K562 (cell line): ENCODE measurements at regions not wholly inside any gene's neighbourhood (a gene's known extent, or its start where the extent isn't known, plus 50 kb on each side); places are given as distances from the start of the nearest gene placed in this dataset.

ENCODE experiments used
- ATAC-seq: fragments of 200-7000 bp; cut with Tn5 transposase; 3 replicates; pipeline ENCODE4 v1.9.1; 2020; ENCODE audit warnings: moderate library complexity
- BruUV-seq: library from RNA; stranded (reverse); fragments of 400-500 nt; replicated peaks from 2 replicates; lab custom pipeline; 2021; lab: Mats Ljungman, UMichigan
- CTCF ChIA-PET: fragments of 300-600 bp; formaldehyde crosslinking; extraction: SDS; loops from one replicate; lab custom pipeline; 2021; ENCODE audit warnings: low intra/inter-chr PET ratio; lab: Yijun Ruan, JAX
- POLR2A ChIA-PET: fragments of 300-600, 350-650 bp; sonication (Branson Sonifier 250); formaldehyde crosslinking; extraction: SDS; loops from one replicate; lab custom pipeline; 2021; ENCODE audit warnings: antibody characterized with exemption, inconsistent platforms; lab: Yijun Ruan, JAX
- DNase-seq, 4 experiments: peaks; one replicate each; pipeline versions ENCODE4 v3.0.0 to v3.0.0-alpha.2; 2011 to 2018; ENCODE audit warnings: low spot score in 3 of 4, mixed read lengths in 3 of 4; ENCODE audit errors: extremely low read depth in 1 of 4
- FAIRE-seq: peaks from 2 replicates; lab custom pipeline; 2011; peaks lifted over from hg19 to GRCh38; lab: Jason Lieb, UNC
- H2AFZ ChIP-seq: 2 replicates; pipeline ENCODE4 v1.6.0; 2011; ENCODE audit warnings: low read depth, low read length, control low read depth, inconsistent platforms
- H3K27ac ChIP-seq: fragments of 200-600 bp; 3 replicates; pipeline ENCODE4 v1.8.0; 2011; ENCODE audit warnings: low read depth, mild to moderate bottlenecking, control low read depth, inconsistent platforms, low read length, moderate library complexity, mixed read lengths; ENCODE audit errors: extremely low read depth
- H3K27me3 ChIP-seq, 2 experiments: fragments of 300-600 bp in 1 of 2; 2 replicates in 1 of 2; 3 replicates in 1 of 2; pipeline versions ENCODE4 v1.6.0 to v1.8.0; 2011; ENCODE audit warnings: inconsistent platforms in 2 of 2, low read length in 2 of 2, mild to moderate bottlenecking in 1 of 2, mixed read lengths in 1 of 2, moderate library complexity in 1 of 2; ENCODE audit not compliant: control insufficient read depth in 2 of 2, insufficient read depth in 2 of 2
- H3K36me3 ChIP-seq: fragments of 300-600 bp; 3 replicates; pipeline ENCODE4 v1.8.0; 2011; ENCODE audit warnings: mild to moderate bottlenecking, low read length, inconsistent platforms; ENCODE audit not compliant: control insufficient read depth, insufficient read depth
- H3K4me1 ChIP-seq, 2 experiments: fragments of 200-600 bp in 1 of 2; replicated peaks in 1 of 2; 2 replicates in 1 of 2; 3 replicates in 1 of 2; pipeline versions ENCODE4 v1.5.1 to v1.8.0; 2011; ENCODE audit warnings: inconsistent platforms in 2 of 2, low read length in 2 of 2, mild to moderate bottlenecking in 1 of 2, mixed read lengths in 1 of 2, moderate library complexity in 1 of 2; ENCODE audit not compliant: control insufficient read depth in 2 of 2, insufficient read depth in 2 of 2
- H3K4me2 ChIP-seq: 2 replicates; pipeline ENCODE4 v1.6.1; 2011; ENCODE audit warnings: low read length, control low read depth, inconsistent platforms, mixed read lengths; ENCODE audit not compliant: insufficient read depth
- H3K4me3 ChIP-seq: fragments of 200-600 bp; sonication (generic), shearing (Covaris generic); 2 replicates; pipeline ENCODE4 v1.5.1; 2016; ENCODE audit warnings: control low read depth, inconsistent platforms
- H3K79me2 ChIP-seq: fragments of 200-600 bp; 3 replicates; pipeline ENCODE4 v1.8.0; 2011; ENCODE audit warnings: low read length, inconsistent platforms; ENCODE audit not compliant: control insufficient read depth, insufficient read depth
- H3K9ac ChIP-seq, 2 experiments: 2 replicates each; pipeline versions ENCODE4 v1.6.0 to v1.6.1; 2011; ENCODE audit warnings: low read depth in 2 of 2, low read length in 2 of 2, control low read depth in 1 of 2, inconsistent platforms in 1 of 2, mild to moderate bottlenecking in 1 of 2, mixed read lengths in 1 of 2; ENCODE audit not compliant: insufficient read depth in 1 of 2
- H3K9me1 ChIP-seq: one replicate; pipeline ENCODE4 v1.6.0; 2011; ENCODE audit warnings: inconsistent platforms, mild to moderate bottlenecking, low read length, moderate library complexity; ENCODE audit not compliant: control insufficient read depth, insufficient read depth
- H3K9me3 ChIP-seq: replicated peaks from 2 replicates; pipeline ENCODE4 v1.5.1; 2011; ENCODE audit warnings: low read depth, low read length, inconsistent platforms; ENCODE audit not compliant: control insufficient read depth, insufficient read depth
- H4K20me1 ChIP-seq: replicated peaks from 2 replicates; pipeline ENCODE4 v1.6.1; 2011; ENCODE audit warnings: low read length, inconsistent platforms, mixed read lengths; ENCODE audit not compliant: control insufficient read depth, insufficient read depth
- AFF1 ChIP-seq, 2 experiments: fragments of 450-650 bp; IDR thresholded peaks; 2 replicates each; pipeline ENCODE4 v1.6.1; 2018; ENCODE audit warnings: mild to moderate bottlenecking in 2 of 2, low read depth in 1 of 2; ENCODE audit not compliant: partially characterized antibody in 2 of 2
- CCNT2 ChIP-seq: IDR thresholded peaks from 2 replicates; pipeline ENCODE4 v1.6.1; 2011; ENCODE audit warnings: borderline replicate concordance, low read depth, mild to moderate bottlenecking, moderate library complexity, mixed read lengths, low read length; ENCODE audit not compliant: insufficient read length; ENCODE audit errors: extremely low read depth
- FOXJ2 ChIP-seq: fragments of 200-800 bp; sonication (Bioruptor generic); IDR thresholded peaks from 2 replicates; pipeline ENCODE4 v1.6.1; 2016; ENCODE audit warnings: missing genetic modification characterization, missing compliant biosample characterization
- GTF2E2 ChIP-seq: fragments of 200-800 bp; sonication (Bioruptor generic); IDR thresholded peaks from 2 replicates; pipeline ENCODE4 v1.6.1; 2016; ENCODE audit warnings: missing genetic modification characterization, missing compliant biosample characterization
- POU5F1 ChIP-seq: fragments of 150-350 bp; IDR thresholded peaks from 2 replicates; pipeline ENCODE4 v1.6.1; 2014; ENCODE audit warnings: borderline replicate concordance, low read length, low read depth, mild to moderate bottlenecking; ENCODE audit not compliant: partially characterized antibody
- RBM22 ChIP-seq: fragments of 200-400 bp; formaldehyde crosslinking; IDR thresholded peaks from 2 replicates; pipeline ENCODE4 v1.6.1; 2018; ENCODE audit warnings: low read length, low read depth; ENCODE audit not compliant: poor library complexity, severe bottlenecking
- SIX5 ChIP-seq, 2 experiments: IDR thresholded peaks; 2 replicates each; pipeline ENCODE4 v1.6.1; 2011; ENCODE audit warnings: low read length in 2 of 2, borderline replicate concordance in 1 of 2, low read depth in 1 of 2, mild to moderate bottlenecking in 1 of 2, moderate library complexity in 1 of 2; ENCODE audit not compliant: insufficient read depth in 1 of 2
- SRSF3 ChIP-seq: fragments of 200-400 bp; formaldehyde crosslinking; IDR thresholded peaks from 2 replicates; pipeline ENCODE4 v1.6.1; 2016; ENCODE audit warnings: mild to moderate bottlenecking, low read length, moderate library complexity; ENCODE audit not compliant: insufficient read depth
- TAL1 ChIP-seq: fragments of 450-650 bp; IDR thresholded peaks from 2 replicates; pipeline ENCODE4 v1.6.1; 2016; ENCODE audit warnings: mild to moderate bottlenecking
- ZNF740 ChIP-seq, 3 experiments: fragments of 200-800 bp in 1 of 3; sonication (Bioruptor generic) in 1 of 3; sonication (generic) in 1 of 3; formaldehyde crosslinking in 1 of 3; IDR thresholded peaks; 2 replicates each; pipeline versions ENCODE4 v1.6.1 to v1.8.0; 2016 to 2022; ENCODE audit warnings: mild to moderate bottlenecking in 2 of 3, missing compliant biosample characterization in 2 of 3, missing genetic modification characterization in 2 of 3, missing genetic modification reagents in 1 of 3
- ZNF766 ChIP-seq: fragments of 200-800 bp; sonication (Bioruptor generic); conservative IDR thresholded peaks from 2 replicates; pipeline ENCODE4 v1.6.1; 2016; ENCODE audit warnings: missing genetic modification characterization, missing compliant biosample characterization
- ZNF785 ChIP-seq: fragments of 250-450 bp; sonication (Bioruptor Pico); IDR thresholded peaks from 2 replicates; pipeline ENCODE4 v1.4.0; 2020; ENCODE audit warnings: mild to moderate bottlenecking
- WGBS: fragments of 100-300 bp; shearing (Covaris generic); methylation state at CpG from one replicate; pipeline ENCODE4 v1.1.6; 2016; ENCODE audit warnings: low coverage, mixed read lengths; ENCODE audit not compliant: insufficient coverage; ENCODE audit errors: missing lambda C conversion rate; 5-methylcytosine and 5-hydroxymethylcytosine counted together
- in situ Hi-C: fragments of 300-500 bp; cut with MboI; formaldehyde crosslinking; loops from 4 replicates; pipeline ENCODE4 v1.15.0; 2018; ENCODE audit warnings: inconsistent platforms, mixed read lengths
- intact Hi-C: fragments of 100-400 bp; cut with micrococcal nuclease; formaldehyde crosslinking; loops from 2 replicates; pipeline ENCODE4 v1.14.2; 2022

- TF ChIP-seq FOXJ2 (tag) (no peak), GTF2E2 (tag) (no peak), ZNF785 (CRISPR knock-in tag) (no peak), SRSF3 (no peak), SIX5 (IDR thresholded peaks at IDR 0.05; ENCODE audit: borderline replicate concordance in 1 of 2, insufficient read depth in 1 of 2, low read depth in 1 of 2, low read length in 2 of 2) (no peak), ZNF740 (CRISPR knock-in tag; IDR thresholded peaks at IDR 0.05) (no peak), ZNF740 (tag; IDR thresholded peaks at IDR 0.05) (no peak), ZNF766 (no peak)
Observed at GRCh38 chr7:1314908-1315450, 82.3 kb downstream of the UNCX start (continued).

- FAIRE-seq = no peak
- POLR2A ChIA-PET = interaction anchor here (0.7 kb wide), 1 partner anchor 32 kb away, joined by 3 read pairs; no protein-coding TSS in a partner anchor
- 7% methylated on average over 10 of the region's 10 CpGs for WGBS
- DNase-seq = no peak
- intact Hi-C loops = no loop called here
- Histone ChIP-seq H3K9me3 (no peaks in the 10 kb centered on the region), H3K27me3 (peaks cover 16 to 64% of the 10 kb centered on the region in 2 experiments; a peak in 4 of 5 replicates), H3K4me3 (no peak overlapping the region), H3K9ac (no peak overlapping the region), H2AFZ (no peak overlapping the region)
- no peak for ATAC-seq
- no TSS peak for BruUV-seq
- TF ChIP-seq RBM22 (no peak), CCNT2 (no peak), AFF1 (IDR thresholded peaks at IDR 0.05; ENCODE audit: low read depth in 1 of 2, partially characterized antibody in 2 of 2) (no peak), POU5F1 (no peak), TAL1 (no peak)
- TF ChIP-seq, all 486 proteins: peak for 0
- Histone ChIP-seq H3K4me2 (no peak overlapping the region), H3K27ac (no peak overlapping the region), H3K79me2 (no peaks in the 10 kb centered on the region), H3K36me3 (no peaks in the 10 kb centered on the region), H4K20me1 (no peaks in the 10 kb centered on the region), H3K9me1 (no peaks in the 10 kb centered on the region), H3K4me1 (peaks cover 0 to 3% of the 10 kb centered on the region in 2 experiments; a peak in 2 of 5 replicates)
- in situ Hi-C loops = no loop called here
- CTCF ChIA-PET = no interaction called here
Observed at GRCh38 chr7:1316086-1316485, 83.4 kb downstream of the UNCX start.
